ENCODE measurements at regions not wholly inside any gene's neighbourhood (a gene's known extent, or its start where the extent isn't known, plus 50 kb on each side); places are given as distances from the start of the nearest gene placed in this dataset.

- TF ChIP-seq CTCF (conservative IDR thresholded peaks at IDR 0.05; ENCODE audit: low read depth, low read length): no peak
- DNase-seq (ENCODE audit: low read depth): no peak
- no peak overlapping the region for H3K4me3 ChIP-seq (ENCODE audit: low read depth, low read length)
Measured at GRCh38 chr12:132428936-132429601, 60.9 kb upstream of the FBRSL1 start.

GRCh38 chr12:132427999-132428935 is 61.7 kb upstream of the FBRSL1 start:
- no peak for TF ChIP-seq CTCF (conservative IDR thresholded peaks at IDR 0.05; ENCODE audit: low read depth, low read length)
- no peak for DNase-seq (ENCODE audit: low read depth)
- H3K4me3 ChIP-seq (ENCODE audit: low read depth, low read length): no peak overlapping the region

- no peak for DNase-seq (ENCODE audit: low read depth)
Measured at GRCh38 chr12:132427174-132427768, 62.7 kb upstream of the FBRSL1 start.

GRCh38 chr12:132426349-132427173 is 63.4 kb upstream of the FBRSL1 start:
- TF ChIP-seq CTCF (conservative IDR thresholded peaks at IDR 0.05; ENCODE audit: low read depth, low read length): no peak
- no peak overlapping the region for H3K4me3 ChIP-seq (ENCODE audit: low read depth, low read length)
- DNase-seq (ENCODE audit: low read depth): no peak

More at GRCh38 chr12:132427174-132427768, 62.7 kb upstream of the FBRSL1 start:
- no peak for TF ChIP-seq CTCF (conservative IDR thresholded peaks at IDR 0.05; ENCODE audit: low read depth, low read length)
- no peak overlapping the region for H3K4me3 ChIP-seq (ENCODE audit: low read depth, low read length)

- H3K4me3 ChIP-seq (ENCODE audit: low read depth, low read length): no peak overlapping the region
- TF ChIP-seq CTCF (conservative IDR thresholded peaks at IDR 0.05; ENCODE audit: low read depth, low read length): no peak
- no peak for DNase-seq (ENCODE audit: low read depth)
Measured at GRCh38 chr12:132424811-132425210, 65.1 kb upstream of the FBRSL1 start.

- no peak for TF ChIP-seq CTCF (conservative IDR thresholded peaks at IDR 0.05; ENCODE audit: low read depth, low read length)
- no peak for DNase-seq (ENCODE audit: low read depth)
- no peak overlapping the region for H3K4me3 ChIP-seq (ENCODE audit: low read depth, low read length)
Measured at GRCh38 chr12:132423820-132424645, 65.9 kb upstream of the FBRSL1 start.

Data from epithelial cell of proximal tubule (primary cell).